Liver (tissue), 3 donors: ENCODE measurements at regions not wholly inside any gene's neighbourhood (a gene's known extent, or its start where the extent isn't known, plus 50 kb on each side); places are given as distances from the start of the nearest gene placed in this dataset.

Experiments used
- CTCF ChIP-seq: fragments of 150-350 bp; IDR thresholded peaks from 2 replicates; pipeline ENCODE4 v1.5.1; 2017; ENCODE audit warnings: improper control_type of control experiment, low read depth, low read length; ENCODE audit not compliant: missing input control
- EGR1 ChIP-seq, 2 donors: IDR thresholded peaks; 2 replicates each; pipeline ENCODE4 v1.6.1; 2016 to 2018; ENCODE audit warnings: antibody characterized with exemption in 2 of 2, low read depth in 2 of 2
- GABPA ChIP-seq, 2 donors: IDR thresholded peaks in 1 of 2; conservative IDR thresholded peaks in 1 of 2; 2 replicates each; pipeline ENCODE4 v1.6.1; 2016; ENCODE audit warnings: antibody characterized with exemption in 2 of 2, mild to moderate bottlenecking in 1 of 2, moderate library complexity in 1 of 2
- HNF4A ChIP-seq, 2 donors: conservative IDR thresholded peaks; 2 replicates each; pipeline ENCODE4 v1.6.1; 2016; ENCODE audit warnings: antibody characterized with exemption in 2 of 2, mild to moderate bottlenecking in 2 of 2
- RAD21 ChIP-seq, 2 donors: IDR thresholded peaks; 2 replicates each; pipeline ENCODE4 v1.6.1; 2016; ENCODE audit warnings: antibody characterized with exemption in 2 of 2, mild to moderate bottlenecking in 2 of 2
- REST ChIP-seq: IDR thresholded peaks from 2 replicates; pipeline ENCODE4 v1.6.1; 2016; ENCODE audit warnings: antibody characterized with exemption, mild to moderate bottlenecking
- RXRA ChIP-seq, 2 donors: IDR thresholded peaks; 2 replicates each; pipeline ENCODE4 v1.6.1; 2017 to 2018; ENCODE audit warnings: antibody characterized with exemption in 2 of 2, mild to moderate bottlenecking in 1 of 2
- TAF1 ChIP-seq: conservative IDR thresholded peaks from 2 replicates; pipeline ENCODE4 v1.6.1; 2016; ENCODE audit warnings: antibody characterized with exemption, mild to moderate bottlenecking
- donor health status: healthy.
- donor health status: healthy.

GRCh38 chr13:99909097-99909835 lies 62.3 kb downstream of the ZIC5 start:
- no peak for TF ChIP-seq CTCF
- TF ChIP-seq GABPA (IDR thresholded peaks at IDR 0.05 in 1 of 2, conservative IDR thresholded peaks at IDR 0.05 in 1 of 2) = no peak
- peak in 1 of 2 donors; percentile 6 for TF ChIP-seq RAD21 (IDR thresholded peaks at IDR 0.05)
- no peak for TF ChIP-seq TAF1
- TF ChIP-seq HNF4A (conservative IDR thresholded peaks at IDR 0.05) = peak; percentile 80 to 87
- no peak for TF ChIP-seq REST
- no peak for TF ChIP-seq EGR1 (IDR thresholded peaks at IDR 0.05; ENCODE audit: low read depth in 2 of 2)
- peak; percentile 28 to 77 for TF ChIP-seq RXRA (IDR thresholded peaks at IDR 0.05)
